DOHH2 (cell line): ENCODE measurements at regions not wholly inside any gene's neighbourhood (a gene's known extent, or its start where the extent isn't known, plus 50 kb on each side); places are given as distances from the start of the nearest gene placed in this dataset.
A peak's percentile ranks its signal among the peaks of the same experiment; 100 is the strongest.

Experiments used
- H3F3A ChIP-seq: fragments of 200-600 bp; sonication (generic), shearing (Covaris generic); 2 replicates; pipeline ENCODE4 v1.6.0; 2016; ENCODE audit warnings: antibody characterized with exemption, mild to moderate bottlenecking; ENCODE audit not compliant: control insufficient read depth, insufficient read depth
- H3K27ac ChIP-seq: fragments of 200-600 bp; sonication (generic); 2 replicates; pipeline ENCODE4 v1.5.1; 2014; ENCODE audit warnings: low read depth, mild to moderate bottlenecking, low read length, moderate library complexity
- H3K27me3 ChIP-seq: fragments of 200-600 bp; sonication (generic); 2 replicates; pipeline ENCODE4 v1.6.1; 2014; ENCODE audit warnings: mild to moderate bottlenecking, low read length, mixed read lengths; ENCODE audit not compliant: control insufficient read depth
- H3K36me3 ChIP-seq: fragments of 200-600 bp; sonication (generic); 2 replicates; pipeline ENCODE4 v1.6.1; 2014; ENCODE audit warnings: mild to moderate bottlenecking, low read length, moderate library complexity, mixed read lengths; ENCODE audit not compliant: control insufficient read depth
- H3K4me1 ChIP-seq: fragments of 200-600 bp; sonication (generic); 2 replicates; pipeline ENCODE4 v1.6.1; 2014; ENCODE audit warnings: mild to moderate bottlenecking, low read length, mixed read lengths; ENCODE audit not compliant: control insufficient read depth
- H3K4me2 ChIP-seq: fragments of 200-600 bp; sonication (generic); 2 replicates; pipeline ENCODE4 v1.6.0; 2014; ENCODE audit warnings: mild to moderate bottlenecking, low read length, moderate library complexity
- H3K4me3 ChIP-seq: fragments of 200-600 bp; sonication (generic); 2 replicates; pipeline ENCODE4 v1.5.1; 2014; ENCODE audit warnings: mild to moderate bottlenecking, low read length, mixed read lengths
- H3K79me2 ChIP-seq: fragments of 200-600 bp; sonication (generic); 2 replicates; pipeline ENCODE4 v1.6.1; 2014; ENCODE audit warnings: mild to moderate bottlenecking, low read length, mixed read lengths; ENCODE audit not compliant: control insufficient read depth
- H3K9me2 ChIP-seq: fragments of 200-600 bp; sonication (generic); replicated peaks from 2 replicates; pipeline ENCODE4 v1.6.1; 2014; ENCODE audit warnings: mild to moderate bottlenecking, low read length, mixed read lengths; ENCODE audit not compliant: control insufficient read depth
- H3K9me3 ChIP-seq: fragments of 200-600 bp; sonication (generic); 2 replicates; pipeline ENCODE4 v1.6.1; 2014; ENCODE audit warnings: antibody characterized with exemption, low read length, mixed read lengths; ENCODE audit not compliant: control insufficient read depth, insufficient read depth
- H4K20me1 ChIP-seq: fragments of 200-600 bp; sonication (generic); 2 replicates; pipeline ENCODE4 v1.6.0; 2014; ENCODE audit warnings: low read depth, mild to moderate bottlenecking, antibody characterized with exemption, low read length, moderate library complexity; ENCODE audit not compliant: control insufficient read depth, insufficient read depth
- CTCF ChIP-seq: fragments of 200-600 bp; sonication (generic); IDR thresholded peaks from one replicate; pipeline ENCODE4 v1.5.1; 2014; ENCODE audit warnings: antibody characterized with exemption, mild to moderate bottlenecking, low read depth, low read length; ENCODE audit not compliant: poor library complexity, severe bottlenecking
- EZH2phosphoT487 ChIP-seq: fragments of 200-600 bp; sonication (generic); IDR thresholded peaks from 2 replicates; pipeline ENCODE4 v1.6.1; 2017; ENCODE audit warnings: borderline replicate concordance, mild to moderate bottlenecking, antibody characterized with exemption, low read length, moderate library complexity, mixed read lengths

GRCh38 chr2:144780983-144781382, 261.1 kb upstream of the ZEB2 start:
- Histone ChIP-seq H3K27ac (no peak overlapping the region), H4K20me1 (no peaks in the 10 kb centered on the region), H3K4me2 (no peak overlapping the region), H3F3A (no peaks in the 10 kb centered on the region), H3K9me3 (0 out of 2 replicates have a peak, but pooled peaks cover 7% of the 10 kb centered on the region), H3K27me3 (no peaks in the 10 kb centered on the region), H3K4me3 (no peak overlapping the region), H3K36me3 (no peaks in the 10 kb centered on the region), H3K79me2 (no peaks in the 10 kb centered on the region), H3K4me1 (no peaks in the 10 kb centered on the region), H3K9me2 (no peaks in the 10 kb centered on the region; the same call in 1 of the 2 replicates)
- TF ChIP-seq EZH2phosphoT487 (no peak), CTCF (no peak)

- Histone ChIP-seq H3K4me3 (no peak overlapping the region), H3K4me1 (peaks cover 16% of the 10 kb centered on the region), H3K9me3 (no peaks in the 10 kb centered on the region), H3K4me2 (no peak overlapping the region), H4K20me1 (no peaks in the 10 kb centered on the region), H3K79me2 (no peaks in the 10 kb centered on the region), H3F3A (no peaks in the 10 kb centered on the region), H3K27me3 (no peaks in the 10 kb centered on the region), H3K9me2 (no peaks in the 10 kb centered on the region), H3K27ac (no peak overlapping the region), H3K36me3 (no peaks in the 10 kb centered on the region)
- TF ChIP-seq EZH2phosphoT487 (no peak), CTCF (no peak)
Observed at GRCh38 chr2:144776766-144777165, 256.8 kb upstream of the ZEB2 start.

- Histone ChIP-seq H3K36me3 (no peaks in the 10 kb centered on the region), H3K9me2 (no peaks in the 10 kb centered on the region), H3K4me3 (no peak overlapping the region; the same call in 1 of the 2 replicates), H4K20me1 (no peaks in the 10 kb centered on the region), H3K4me2 (peak overlapping the region; percentile 19), H3K27me3 (no peaks in the 10 kb centered on the region), H3K79me2 (no peaks in the 10 kb centered on the region), H3K9me3 (no peaks in the 10 kb centered on the region), H3K4me1 (peaks cover 16% of the 10 kb centered on the region), H3F3A (no peaks in the 10 kb centered on the region), H3K27ac (no peak overlapping the region)
- no peak for TF ChIP-seq CTCF
- TF ChIP-seq EZH2phosphoT487 = no peak
Observed at GRCh38 chr2:144774809-144775208, 254.9 kb upstream of the ZEB2 start.
